GM12875 (cell line): ENCODE measurements at regions not wholly inside any gene's neighbourhood (a gene's known extent, or its start where the extent isn't known, plus 50 kb on each side); places are given as distances from the start of the nearest gene placed in this dataset.
"Not testable (repeated sequence)": the region's sequence is repeated elsewhere in the genome, so short reads cannot be mapped to it uniquely, and the experiment has no call there.

Source experiments
- H3K4me3 ChIP-seq: one replicate; pipeline ENCODE4 v1.5.1; 2011; ENCODE audit warnings: low read depth, low read length, control low read depth
- TF ChIP-seq, protein P1 (sequence below): IDR thresholded peaks from 2 replicates; pipeline ENCODE4 v1.5.1; 2011; ENCODE audit warnings: low read depth, mild to moderate bottlenecking, control low read depth, inconsistent platforms, low read length, moderate library complexity, borderline replicate concordance; ENCODE audit not compliant: insufficient read depth

- no peak overlapping the region for H3K4me3 ChIP-seq
- TF ChIP-seq, protein P1, sequence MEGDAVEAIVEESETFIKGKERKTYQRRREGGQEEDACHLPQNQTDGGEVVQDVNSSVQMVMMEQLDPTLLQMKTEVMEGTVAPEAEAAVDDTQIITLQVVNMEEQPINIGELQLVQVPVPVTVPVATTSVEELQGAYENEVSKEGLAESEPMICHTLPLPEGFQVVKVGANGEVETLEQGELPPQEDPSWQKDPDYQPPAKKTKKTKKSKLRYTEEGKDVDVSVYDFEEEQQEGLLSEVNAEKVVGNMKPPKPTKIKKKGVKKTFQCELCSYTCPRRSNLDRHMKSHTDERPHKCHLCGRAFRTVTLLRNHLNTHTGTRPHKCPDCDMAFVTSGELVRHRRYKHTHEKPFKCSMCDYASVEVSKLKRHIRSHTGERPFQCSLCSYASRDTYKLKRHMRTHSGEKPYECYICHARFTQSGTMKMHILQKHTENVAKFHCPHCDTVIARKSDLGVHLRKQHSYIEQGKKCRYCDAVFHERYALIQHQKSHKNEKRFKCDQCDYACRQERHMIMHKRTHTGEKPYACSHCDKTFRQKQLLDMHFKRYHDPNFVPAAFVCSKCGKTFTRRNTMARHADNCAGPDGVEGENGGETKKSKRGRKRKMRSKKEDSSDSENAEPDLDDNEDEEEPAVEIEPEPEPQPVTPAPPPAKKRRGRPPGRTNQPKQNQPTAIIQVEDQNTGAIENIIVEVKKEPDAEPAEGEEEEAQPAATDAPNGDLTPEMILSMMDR, result no peak
These were observed 110.0 kb upstream of the ZEB2 start for GRCh38 chr2:144629935-144630334.

DNA sequence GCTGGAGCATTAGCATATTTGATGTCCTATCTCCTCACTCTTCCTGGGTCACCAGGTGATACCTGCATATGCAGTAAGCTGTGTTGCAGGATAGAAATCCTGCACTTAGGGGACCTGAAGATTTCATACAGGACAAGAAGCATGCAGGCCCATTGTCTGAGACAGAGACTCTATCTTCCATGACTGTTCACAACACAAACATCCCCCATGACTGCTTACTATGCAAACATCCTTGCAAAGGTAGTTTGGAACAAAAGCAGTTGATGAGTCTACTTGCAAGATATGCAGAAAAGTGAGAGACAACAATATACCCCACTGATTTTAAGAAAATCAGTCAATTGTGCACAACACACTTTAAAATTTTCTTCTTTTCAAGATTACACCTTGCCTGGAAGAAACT is 108.6 kb upstream of the ZEB2 start:
- TF ChIP-seq, protein P1, result no peak
- H3K4me3 ChIP-seq, result no peak overlapping the region

DNA sequence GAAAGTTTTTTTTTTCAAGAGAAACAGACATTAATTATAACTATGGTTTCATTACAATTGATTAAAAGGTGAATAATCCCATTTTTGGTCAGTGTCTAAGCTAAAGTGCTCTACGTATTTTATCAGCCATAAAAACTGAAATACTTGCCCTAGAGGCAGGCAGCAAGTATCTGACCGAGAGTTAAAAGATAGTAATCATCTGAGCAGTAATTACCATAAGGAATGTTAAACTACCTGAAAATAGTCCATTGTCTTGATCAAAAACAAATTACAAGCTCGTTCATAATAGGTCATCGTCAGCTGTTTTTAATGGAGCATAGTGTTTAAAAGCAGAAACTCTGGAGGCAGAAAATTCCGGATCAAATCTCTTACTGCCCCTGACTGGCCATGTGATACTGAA is 105.7 kb upstream of the ZEB2 start:
- H3K4me3 ChIP-seq, result no peak overlapping the region
- TF ChIP-seq, protein P1, result no peak

GRCh38 chr2:144625226-144625625 is 105.3 kb upstream of the ZEB2 start:
- TF ChIP-seq, protein P1, result no peak
- H3K4me3 ChIP-seq, result no peak overlapping the region

GRCh38 chr2:144624451-144624850 is 104.5 kb upstream of the ZEB2 start:
- TF ChIP-seq, protein P1, result no peak
- H3K4me3 ChIP-seq, result no peak overlapping the region

GRCh38 chr2:144622373-144622772 is 102.5 kb upstream of the ZEB2 start:
- H3K4me3 ChIP-seq, result not testable (repeated sequence)

DNA sequence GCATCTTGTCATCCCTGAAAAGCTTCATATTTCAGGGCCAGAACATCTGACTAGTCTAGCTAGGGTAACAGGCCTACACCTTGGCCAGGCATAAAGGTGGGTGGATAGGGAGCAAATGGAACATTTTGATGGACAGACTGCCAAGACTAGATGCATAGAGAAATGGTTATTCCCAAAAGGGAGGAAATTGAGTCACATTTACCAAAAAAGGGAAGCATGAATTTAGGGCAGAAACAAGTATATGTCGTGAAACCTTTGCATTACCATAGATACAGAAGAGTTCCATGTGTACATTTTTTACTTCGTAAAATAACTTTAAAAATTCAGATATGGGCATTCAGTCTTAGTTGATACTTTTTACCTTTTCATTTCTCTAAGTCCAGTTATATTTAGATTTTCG is 101.3 kb upstream of the ZEB2 start:
- H3K4me3 ChIP-seq, result no peak overlapping the region
- TF ChIP-seq, protein P1, result no peak

DNA sequence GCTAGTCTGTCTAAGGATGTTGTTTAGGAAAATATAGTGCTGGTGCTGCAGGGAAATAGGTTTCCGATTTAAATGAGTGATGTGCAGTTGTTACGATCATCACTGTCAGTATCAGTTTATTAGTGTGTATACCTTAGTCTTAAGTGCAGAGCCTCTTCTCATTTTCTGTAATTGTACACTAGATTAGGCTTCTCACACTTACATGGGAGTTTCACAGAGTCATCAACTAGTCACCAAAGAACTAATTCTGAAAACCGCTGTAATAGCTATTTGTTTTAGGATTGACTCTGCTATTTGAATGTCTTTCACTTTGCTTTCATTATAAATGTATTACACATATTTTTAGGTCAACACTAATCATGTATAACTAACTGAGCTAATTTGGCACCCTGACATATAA is 99.8 kb upstream of the ZEB2 start:
- H3K4me3 ChIP-seq, result no peak overlapping the region
- TF ChIP-seq, protein P1, result no peak

DNA sequence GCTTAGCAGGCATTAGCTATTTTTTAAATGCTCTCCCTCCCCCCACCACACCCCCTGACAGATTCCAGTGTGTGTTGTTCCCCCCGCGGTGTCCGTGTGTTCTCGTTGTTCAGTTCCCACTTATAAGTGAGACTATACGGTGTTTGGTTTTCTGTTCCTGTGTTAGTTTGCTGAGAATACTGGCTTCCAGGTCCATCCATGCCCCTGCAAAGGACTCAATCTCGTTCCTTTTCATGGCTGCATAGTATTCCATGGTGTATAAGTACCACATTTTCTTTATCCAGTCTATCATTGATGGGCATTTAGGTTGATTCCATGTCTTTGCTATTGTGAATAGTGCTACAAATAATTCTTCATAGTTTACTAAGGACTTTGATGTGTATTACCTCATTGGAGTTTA is 97.3 kb upstream of the ZEB2 start:
- not testable (repeated sequence) for H3K4me3 ChIP-seq
